Central memory CD8-positive, alpha-beta T cell (primary cell): ENCODE measurements at regions not wholly inside any gene's neighbourhood (a gene's known extent, or its start where the extent isn't known, plus 50 kb on each side); places are given as distances from the start of the nearest gene placed in this dataset.

ENCODE experiments used
- ATAC-seq: fragments of 150-1000 bp; cut with Tn5 transposase; replicated peaks from 2 replicates; pipeline ENCODE4 v1.10.0; 2022; ENCODE audit warnings: mild to moderate bottlenecking, moderate FRiP score, moderate number of reproducible peaks; ENCODE audit not compliant: poor library complexity, severe bottlenecking; ENCODE audit errors: extremely low read depth
- DNase-seq, 2 donors: peaks; one replicate each; pipeline ENCODE4 v3.0.0; 2021; ENCODE audit warnings: low spot score in 2 of 2
- H3K27ac Mint-ChIP-seq: one replicate; pipeline ENCODE4 v1.8.0; 2022; ENCODE audit warnings: low read depth, mild to moderate bottlenecking, moderate library complexity, mixed read lengths
- H3K27me3 Mint-ChIP-seq: one replicate; pipeline ENCODE4 v1.8.0; 2022; ENCODE audit warnings: mixed read lengths
- H3K36me3 Mint-ChIP-seq: one replicate; pipeline ENCODE4 v1.8.0; 2022; ENCODE audit warnings: mild to moderate bottlenecking, moderate library complexity, mixed read lengths; ENCODE audit not compliant: insufficient read depth
- H3K4me1 Mint-ChIP-seq: one replicate; pipeline ENCODE4 v1.8.0; 2022; ENCODE audit warnings: mixed read lengths
- H3K4me3 Mint-ChIP-seq: one replicate; pipeline ENCODE4 v1.8.0; 2022; ENCODE audit warnings: mild to moderate bottlenecking, moderate library complexity, mixed read lengths
- H3K9me3 Mint-ChIP-seq: one replicate; pipeline ENCODE4 v1.8.0; 2022; ENCODE audit warnings: mixed read lengths

DNA sequence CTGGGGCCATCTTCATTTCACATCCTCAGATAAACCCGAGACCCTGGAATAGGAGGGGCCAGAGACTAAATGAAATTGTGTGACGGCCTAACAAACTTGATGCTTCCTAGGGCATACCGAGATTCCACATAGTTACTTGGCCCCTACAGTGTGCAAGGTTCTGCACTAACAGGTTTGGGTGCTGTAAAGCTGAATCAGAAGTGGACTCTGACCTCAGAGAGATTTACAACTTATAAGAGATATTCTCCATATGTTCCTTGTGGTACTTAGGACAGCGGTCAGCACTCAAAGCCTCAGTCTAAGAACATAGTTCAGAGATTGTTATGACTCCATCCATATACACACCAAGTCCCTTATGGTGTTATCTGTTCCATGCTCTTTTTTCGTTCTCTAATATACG is 55.1 kb upstream of the FHIP2A start:
- Mint-ChIP-seq H3K9me3 (no peaks in the 10 kb centered on the region), H3K4me1 (peaks cover 14% of the 10 kb centered on the region), H3K36me3 (peaks cover 1% of the 10 kb centered on the region), H3K4me3 (peak overlapping the region; percentile 51), H3K27me3 (peaks cover 9% of the 10 kb centered on the region), H3K27ac (no peak overlapping the region)
- no peak for ATAC-seq
- DNase-seq, result no peak

DNA sequence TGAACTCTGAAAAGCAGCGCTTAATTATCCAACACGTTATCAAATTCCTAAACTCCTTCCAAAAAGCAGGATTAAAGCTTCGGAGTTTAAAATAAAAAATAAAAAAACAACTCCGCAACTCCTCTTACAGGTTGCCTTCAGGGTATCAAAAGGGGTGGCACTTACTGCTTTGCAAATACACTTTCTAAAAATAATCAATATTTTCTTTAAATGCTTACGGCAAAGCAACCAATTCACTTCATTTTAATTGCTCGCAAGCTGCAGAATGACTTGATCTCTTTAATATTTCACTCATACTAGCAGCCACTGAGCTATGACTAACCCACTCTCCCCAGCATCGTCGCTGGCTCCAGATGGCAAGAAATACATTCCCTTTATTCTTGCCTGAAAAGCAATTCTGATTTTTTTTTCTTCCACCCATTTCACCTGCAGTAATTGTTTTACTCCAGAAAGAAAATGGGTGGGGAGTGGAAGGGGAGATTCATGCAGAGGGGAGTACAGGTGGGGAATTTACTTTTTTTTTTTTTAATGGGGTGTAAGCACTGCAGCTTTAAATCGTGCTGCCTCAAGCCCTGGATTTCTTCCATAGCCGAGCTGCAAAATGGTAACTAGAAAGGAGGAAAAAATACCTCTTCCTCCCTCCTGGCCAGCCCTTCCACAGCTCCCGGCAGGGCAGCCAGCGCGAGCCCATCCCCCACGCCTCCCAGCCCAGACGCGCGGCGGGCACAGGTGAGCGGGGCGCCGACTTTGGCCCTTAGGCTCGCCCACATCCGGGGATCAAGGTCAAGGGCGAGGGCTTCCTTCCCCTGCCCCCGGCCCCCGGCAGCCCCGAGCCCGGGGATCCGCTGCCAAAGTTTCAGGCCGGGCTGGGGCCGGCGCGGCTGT is 54.2 kb upstream of the FHIP2A start:
- H3K27ac Mint-ChIP-seq, result no peak overlapping the region
- ATAC-seq (no peak), DNase-seq (no peak)
- H3K4me1 Mint-ChIP-seq, result peaks cover 14% of the 10 kb centered on the region
- peaks cover 1% of the 10 kb centered on the region for H3K36me3 Mint-ChIP-seq
- H3K27me3 Mint-ChIP-seq, result peaks cover 9% of the 10 kb centered on the region
- H3K4me3 Mint-ChIP-seq, result peak overlapping the region; percentile 63
- no peaks in the 10 kb centered on the region for H3K9me3 Mint-ChIP-seq

DNA sequence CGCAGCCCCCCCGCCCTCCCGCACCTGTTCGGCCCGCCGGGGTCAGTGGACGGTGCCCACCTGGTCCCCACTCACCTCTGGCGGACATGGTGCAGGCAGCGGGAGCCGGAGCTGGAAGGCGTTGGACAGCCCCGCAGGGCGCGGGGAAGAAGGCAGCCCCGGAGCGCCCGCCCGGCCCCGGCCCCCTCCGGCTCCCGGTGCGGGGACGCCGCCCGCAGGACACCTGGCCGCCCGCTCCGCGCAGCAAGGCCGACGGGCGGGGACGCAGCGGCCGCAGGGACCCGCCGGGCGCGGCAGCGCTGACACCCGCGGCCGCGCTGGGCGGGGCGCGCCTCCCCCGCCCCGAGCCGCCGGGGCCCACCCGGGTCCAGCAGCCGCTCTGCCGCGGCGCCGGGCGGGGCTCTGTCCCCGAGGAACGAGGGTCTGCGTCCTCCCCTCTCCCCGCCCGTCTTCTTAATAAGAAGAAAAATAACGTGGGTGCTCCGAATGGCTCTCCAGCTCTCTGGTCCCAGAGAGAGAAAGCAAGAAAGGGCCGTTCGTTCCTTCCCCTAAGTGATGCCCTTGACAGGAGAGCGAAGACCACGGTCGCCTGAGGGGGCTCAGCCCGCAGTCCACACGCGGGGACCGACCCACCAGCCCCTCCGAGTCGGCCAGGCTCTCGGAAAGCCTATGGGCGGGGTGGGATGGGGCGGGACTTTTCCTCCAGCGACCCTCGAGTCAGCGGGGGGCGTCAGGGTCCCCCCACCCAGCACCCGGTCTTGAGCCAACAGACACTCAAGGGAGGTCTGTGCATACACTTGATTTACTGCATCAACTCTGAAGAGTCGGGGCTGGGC is 53.4 kb upstream of the FHIP2A start:
- Mint-ChIP-seq H3K27ac (no peak overlapping the region), H3K4me3 (peak overlapping the region; percentile 59), H3K27me3 (peaks cover 9% of the 10 kb centered on the region), H3K4me1 (peaks cover 14% of the 10 kb centered on the region), H3K36me3 (peaks cover 1% of the 10 kb centered on the region), H3K9me3 (no peaks in the 10 kb centered on the region)
- no peak for DNase-seq
- peak; percentile 60 for ATAC-seq

DNA sequence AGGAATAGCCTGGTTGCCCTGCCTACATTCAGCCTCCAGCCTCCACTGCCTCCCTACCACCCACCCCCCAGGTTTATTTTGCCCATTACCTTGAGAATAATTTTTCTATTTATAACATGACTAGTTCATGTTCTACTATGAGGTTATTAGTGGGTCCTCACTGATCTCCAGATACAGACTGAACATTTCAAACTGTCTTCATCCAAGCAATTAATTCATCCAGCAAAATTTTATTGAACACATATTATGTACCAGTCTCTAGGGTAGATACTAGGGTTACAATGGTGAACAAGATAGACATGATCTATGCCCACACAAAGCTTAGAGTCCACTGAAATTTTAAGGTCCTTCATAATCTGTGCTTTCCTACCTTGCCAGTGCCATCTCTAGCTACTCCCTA is 51.6 kb upstream of the FHIP2A start:
- H3K36me3 Mint-ChIP-seq, result peaks cover 1% of the 10 kb centered on the region
- no peak overlapping the region for H3K27ac Mint-ChIP-seq
- ATAC-seq (no peak), DNase-seq (no peak)
- H3K4me3 Mint-ChIP-seq, result no peak overlapping the region
- H3K27me3 Mint-ChIP-seq, result peaks cover 9% of the 10 kb centered on the region
- H3K4me1 Mint-ChIP-seq, result peaks cover 14% of the 10 kb centered on the region
- H3K9me3 Mint-ChIP-seq, result no peaks in the 10 kb centered on the region

DNA sequence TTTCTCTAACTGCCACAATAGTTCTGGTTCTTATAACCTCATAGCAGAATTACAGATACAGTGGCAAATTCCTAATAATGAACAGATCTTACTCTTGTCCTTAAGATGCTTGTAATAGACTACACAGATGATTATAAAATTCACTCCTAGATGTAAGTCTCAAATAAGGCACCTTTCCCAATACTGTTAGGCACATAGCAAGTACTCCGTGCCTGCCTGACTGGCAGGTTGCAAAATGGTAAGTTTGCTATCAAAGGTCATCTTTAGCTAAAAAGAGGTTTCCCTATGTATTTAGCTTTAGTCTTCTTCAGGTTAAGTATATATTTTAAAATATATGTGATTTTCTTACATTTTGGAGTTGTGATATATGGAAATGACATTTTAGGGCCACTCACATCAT is 50.4 kb upstream of the FHIP2A start:
- ATAC-seq (no peak), DNase-seq (no peak)
- H3K4me3 Mint-ChIP-seq, result no peak overlapping the region
- peaks cover 1% of the 10 kb centered on the region for H3K36me3 Mint-ChIP-seq
- H3K27ac Mint-ChIP-seq, result no peak overlapping the region
- H3K27me3 Mint-ChIP-seq, result peaks cover 9% of the 10 kb centered on the region
- H3K4me1 Mint-ChIP-seq, result peaks cover 14% of the 10 kb centered on the region
- H3K9me3 Mint-ChIP-seq, result no peaks in the 10 kb centered on the region

DNA sequence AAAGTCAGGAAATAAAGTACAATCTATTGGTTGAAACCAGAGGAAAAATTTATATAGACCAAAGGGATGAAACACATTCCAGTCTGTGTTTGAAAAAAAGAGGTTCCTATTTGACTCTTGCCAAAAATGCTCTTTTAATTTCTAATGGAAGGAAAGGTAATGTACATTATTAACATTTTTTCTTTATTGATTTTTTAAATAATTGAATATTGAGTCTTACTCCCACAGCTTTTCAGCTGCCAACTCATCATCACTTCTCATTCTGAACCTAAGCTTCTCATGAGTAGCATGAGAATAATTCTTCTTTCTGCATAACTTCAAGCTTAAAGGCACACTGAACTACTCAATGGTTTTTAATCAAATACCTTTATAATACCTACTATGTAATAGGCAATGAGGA is 49.8 kb upstream of the FHIP2A start:
- Mint-ChIP-seq H3K27me3 (peaks cover 5% of the 10 kb centered on the region), H3K36me3 (no peaks in the 10 kb centered on the region), H3K4me1 (peaks cover 11% of the 10 kb centered on the region), H3K27ac (no peak overlapping the region), H3K9me3 (no peaks in the 10 kb centered on the region), H3K4me3 (no peak overlapping the region)
- no peak for ATAC-seq
- DNase-seq, result no peak
